Stimulated activated naive CD4-positive, alpha-beta T cell treated with Interleukin-2 at 50 U/mL for 16 hours (primary cell): ENCODE measurements at regions not wholly inside any gene's neighbourhood (a gene's known extent, or its start where the extent isn't known, plus 50 kb on each side); places are given as distances from the start of the nearest gene placed in this dataset.
"Not testable (repeated sequence)": the region's sequence is repeated elsewhere in the genome, so short reads cannot be mapped to it uniquely, and the experiment has no call there.

ENCODE experiments used
- DNase-seq: peaks from one replicate; lab custom pipeline; 2025; lab: John Stamatoyannopoulos, UW

DNA sequence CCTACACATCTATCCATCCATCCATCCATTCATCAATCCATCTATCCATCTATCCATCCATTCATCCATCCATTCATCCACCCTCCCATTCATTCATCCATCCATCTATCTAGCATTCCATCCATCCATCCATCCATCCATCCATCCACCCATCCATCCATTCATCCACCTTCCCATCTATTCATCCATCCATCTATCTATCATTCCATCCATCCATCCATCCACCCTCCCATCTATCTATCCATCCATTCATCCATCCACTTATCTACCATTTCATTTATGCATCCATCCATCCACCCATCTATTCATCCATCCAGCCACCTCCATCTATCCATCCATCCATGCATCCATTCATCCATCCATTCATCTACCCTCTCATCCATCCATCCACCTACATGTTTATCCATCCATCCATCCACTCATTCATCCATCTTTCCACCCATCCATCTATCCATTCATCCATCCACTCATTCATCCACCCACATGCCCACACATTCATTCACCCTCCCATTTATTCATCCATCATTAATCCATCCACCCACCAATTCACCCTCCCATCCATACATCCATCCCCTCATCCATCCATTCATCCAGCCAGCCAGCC is 258.5 kb downstream of the CRLF2 start:
- DNase-seq = no peak

DNA sequence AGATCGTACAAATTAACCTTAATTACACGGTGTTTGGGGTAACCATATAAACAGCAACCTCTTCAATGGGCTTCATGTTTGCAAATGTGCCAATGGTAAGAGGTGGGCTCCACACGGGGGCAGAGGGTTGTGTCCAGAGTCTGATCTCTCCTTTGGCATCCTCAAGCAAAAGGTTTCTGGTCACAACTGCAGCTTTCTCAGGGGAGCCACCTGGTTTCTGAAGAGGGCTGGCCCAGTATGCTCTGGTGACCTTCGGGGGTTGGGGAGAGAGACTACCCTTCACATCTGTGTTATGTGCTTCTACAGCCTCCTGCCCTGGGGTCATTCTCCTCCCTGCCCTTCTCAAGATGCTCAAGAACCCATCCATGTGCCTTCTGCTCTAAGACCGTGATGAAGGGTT is 259.6 kb downstream of the CRLF2 start:
- no peak for DNase-seq

DNA sequence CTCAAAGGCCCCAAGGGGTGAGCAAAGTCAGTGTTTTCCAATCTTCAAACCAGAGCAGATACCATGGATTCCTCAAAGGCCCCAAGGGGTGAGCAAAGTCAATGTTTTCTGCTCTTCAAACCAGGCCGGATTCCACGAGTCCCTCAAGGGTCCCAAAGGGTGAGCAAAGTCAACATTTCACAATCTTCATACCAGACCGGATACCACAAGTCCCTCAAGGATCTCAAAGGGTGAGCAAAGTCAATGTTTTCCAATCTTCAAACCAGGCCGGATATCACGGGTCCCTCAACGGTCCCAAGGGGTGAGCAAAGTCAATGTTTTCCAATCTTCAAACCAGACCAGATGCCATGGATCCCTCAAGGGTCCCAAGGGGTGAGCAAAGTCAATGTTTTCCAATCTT is 265.2 kb downstream of the CRLF2 start:
- not testable (repeated sequence) for DNase-seq

DNA sequence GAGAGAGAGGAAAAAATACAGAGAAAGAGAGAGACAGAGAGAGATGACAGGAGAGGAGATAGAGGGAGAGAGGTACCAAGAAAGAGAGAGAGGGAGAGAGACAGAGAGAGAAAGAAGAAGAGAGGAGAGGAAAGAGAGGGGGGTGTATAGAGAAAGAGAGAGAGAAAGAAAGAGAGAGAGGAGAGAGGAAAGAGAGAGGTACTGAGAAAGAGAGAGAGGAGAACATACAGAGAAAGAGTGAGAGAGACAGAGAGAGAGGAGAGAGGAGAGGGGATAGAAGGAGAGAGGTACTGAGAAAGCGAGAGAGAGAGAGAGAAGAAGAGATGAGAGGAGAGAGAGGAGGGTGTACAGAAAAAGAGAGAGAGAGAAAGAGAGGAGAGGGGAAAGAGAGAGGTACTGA is 269.4 kb downstream of the CRLF2 start:
- no peak for DNase-seq

DNA sequence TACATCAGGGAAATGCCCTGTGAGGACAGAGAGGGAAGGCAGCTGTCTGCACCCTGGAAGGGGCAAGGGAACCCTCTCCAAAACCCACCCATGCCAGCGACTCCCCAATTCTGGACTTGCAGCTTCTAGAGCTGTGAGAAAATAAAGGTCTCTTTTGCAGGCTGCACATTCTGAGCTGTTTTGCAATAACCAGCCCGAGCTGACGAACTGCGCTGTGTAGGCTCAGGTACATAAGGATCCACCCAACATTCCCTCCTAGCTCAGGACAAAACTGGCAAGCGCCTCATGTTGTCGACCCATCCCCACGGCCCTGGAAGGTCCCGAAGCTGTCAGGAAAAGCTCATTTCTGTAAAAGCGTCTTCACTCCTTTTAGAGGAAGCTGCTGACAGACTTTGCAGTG is 271.8 kb downstream of the CRLF2 start:
- no peak for DNase-seq

DNA sequence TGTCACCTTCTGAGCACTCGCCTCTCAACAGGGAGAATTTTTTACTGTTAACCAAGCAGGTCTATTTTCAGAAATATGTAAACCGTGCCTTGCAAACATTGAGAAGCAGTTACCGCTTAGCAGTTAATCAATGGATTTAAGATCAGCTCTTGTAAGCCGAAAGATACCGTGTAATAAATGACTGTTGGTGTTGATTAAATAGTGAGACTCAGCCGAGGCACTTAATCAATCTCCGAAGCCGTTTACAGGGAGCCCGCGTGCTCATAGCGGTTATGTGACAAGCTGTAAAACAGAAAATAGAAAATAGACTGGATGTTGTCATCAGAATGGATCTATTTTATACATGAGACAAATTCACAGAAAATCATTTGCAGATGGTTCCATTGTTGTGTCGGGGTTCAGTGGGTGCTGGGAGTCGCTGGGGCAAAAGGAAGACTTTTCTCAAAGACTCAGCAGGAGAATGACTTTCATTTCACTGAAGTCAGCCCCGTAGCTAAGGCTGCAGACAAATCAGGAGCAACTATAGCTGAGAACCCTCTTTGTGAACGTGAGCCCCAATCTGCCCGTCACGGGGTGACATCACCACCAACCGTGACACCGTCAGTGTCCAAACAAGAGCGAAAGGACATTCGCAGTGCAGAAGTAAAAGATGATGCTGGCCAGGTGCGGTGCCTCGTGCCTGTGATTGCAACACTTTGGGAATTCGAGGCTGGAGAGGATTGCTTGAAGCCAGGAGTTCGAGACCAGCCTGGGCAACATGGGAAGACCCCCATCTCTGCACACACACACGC is 275.3 kb downstream of the CRLF2 start:
- no peak for DNase-seq

DNA sequence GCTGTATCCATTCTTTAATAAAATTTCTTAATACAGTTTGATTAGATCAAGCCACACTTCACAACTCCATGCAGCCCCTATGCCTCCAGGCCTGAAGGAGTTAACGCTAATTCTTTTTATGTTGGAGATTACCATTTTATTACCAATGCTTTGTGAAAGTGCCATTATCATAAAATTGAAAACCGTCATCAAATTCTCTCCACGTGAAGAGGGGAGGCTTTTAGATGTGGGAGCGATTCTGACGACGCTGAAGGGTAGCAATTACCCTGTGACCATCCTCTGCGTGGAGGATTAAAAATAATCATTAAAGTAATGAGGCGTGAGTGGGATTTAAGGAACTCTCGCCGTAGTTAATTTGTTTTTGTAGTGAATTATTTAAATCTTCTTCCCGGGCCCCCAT is 278.8 kb downstream of the CRLF2 start:
- no peak for DNase-seq

DNA sequence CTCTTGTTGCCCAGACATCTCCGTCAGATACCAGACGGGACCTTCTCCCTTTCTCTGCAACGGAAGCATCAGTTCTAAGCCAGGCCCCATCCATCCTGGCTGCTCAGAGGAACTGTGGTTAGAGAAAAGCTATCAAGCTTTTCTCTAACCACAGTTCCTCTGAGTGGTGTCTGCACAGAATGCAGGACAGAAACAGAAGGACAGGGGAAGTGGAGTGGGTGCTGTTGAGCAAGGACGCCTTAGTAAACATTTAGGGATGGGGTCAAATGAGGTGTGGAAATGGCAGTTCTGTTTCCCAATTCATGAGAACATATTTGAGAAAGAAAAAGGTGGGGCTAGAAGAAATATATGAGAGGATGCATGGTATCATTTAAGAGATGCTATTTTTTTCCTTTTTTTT is 283.8 kb downstream of the CRLF2 start:
- no peak for DNase-seq

DNA sequence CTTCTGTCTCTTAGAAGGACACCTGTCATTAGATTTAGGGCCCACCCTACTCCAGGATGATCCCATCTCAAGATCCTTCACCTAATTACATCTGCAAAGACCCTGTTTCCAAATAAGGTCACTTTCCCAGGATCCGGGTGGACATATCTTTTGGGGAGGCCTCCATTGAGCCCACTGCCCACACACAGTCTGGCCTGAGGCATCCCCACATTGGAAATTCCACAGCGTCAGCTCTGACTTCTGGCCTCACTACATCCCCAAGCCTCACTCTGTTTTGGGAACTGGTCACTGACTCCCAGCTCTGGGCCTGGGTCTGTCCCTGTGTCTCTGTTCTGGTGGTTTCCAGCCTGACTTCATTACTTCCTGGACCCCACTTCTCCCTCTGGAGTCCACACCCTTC is 285.5 kb downstream of the CRLF2 start:
- no peak for DNase-seq

DNA sequence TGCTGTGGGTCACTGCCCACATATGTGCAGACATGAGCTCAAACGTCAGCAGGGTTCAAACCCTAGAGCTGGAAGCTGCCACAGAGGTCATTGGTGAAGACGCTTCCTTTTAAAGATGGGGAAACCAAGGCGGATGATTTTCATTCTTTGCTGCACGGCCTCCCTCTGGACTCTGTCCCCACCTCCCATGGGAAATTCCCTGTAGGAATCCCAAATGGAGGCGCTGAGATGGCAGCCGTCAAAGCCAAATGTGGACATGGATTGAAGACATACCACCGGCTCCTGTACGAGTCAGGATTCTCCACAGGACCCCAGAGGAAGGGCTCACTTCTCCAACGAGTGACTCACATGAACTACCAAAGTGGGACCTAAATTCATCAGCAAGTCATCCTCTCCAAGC is 286.4 kb downstream of the CRLF2 start:
- DNase-seq = no peak

DNA sequence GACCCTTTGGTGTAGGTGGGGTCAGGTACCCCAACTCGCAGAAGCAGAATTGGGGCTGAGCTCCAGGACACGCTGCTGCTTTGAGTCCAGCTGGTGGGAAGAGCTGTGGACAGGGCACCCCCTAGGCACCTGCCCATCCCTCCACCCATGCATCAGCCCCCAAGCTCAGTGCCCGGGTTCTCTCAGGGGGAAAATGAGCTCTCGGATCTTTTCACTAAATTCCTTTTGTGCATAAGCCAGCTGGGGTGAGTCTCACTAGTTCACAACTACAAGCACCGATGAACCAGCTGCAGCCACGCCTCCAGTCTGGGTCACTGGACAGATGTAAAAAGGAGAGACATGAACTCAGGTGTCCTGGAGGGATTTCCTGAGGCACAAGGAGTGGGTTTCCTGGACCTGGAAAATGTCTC is 286.8 kb downstream of the CRLF2 start:
- no peak for DNase-seq

DNA sequence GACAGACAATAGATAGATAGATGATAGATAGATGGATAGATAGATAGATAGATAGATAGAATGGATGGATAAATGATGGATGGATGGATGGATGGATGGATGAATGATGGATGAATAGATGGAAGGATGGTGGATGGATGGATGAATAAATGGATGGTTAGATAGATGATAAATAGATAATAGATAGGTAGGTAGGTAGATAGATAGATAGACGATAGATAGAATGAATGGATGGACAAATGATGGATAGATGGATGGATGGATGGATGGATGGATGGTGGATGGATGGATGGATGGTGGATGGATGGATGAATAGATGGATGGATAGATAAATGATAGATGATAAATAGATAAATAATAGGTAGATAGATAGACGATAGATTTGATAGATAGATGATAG is 287.4 kb downstream of the CRLF2 start:
- DNase-seq = no peak

DNA sequence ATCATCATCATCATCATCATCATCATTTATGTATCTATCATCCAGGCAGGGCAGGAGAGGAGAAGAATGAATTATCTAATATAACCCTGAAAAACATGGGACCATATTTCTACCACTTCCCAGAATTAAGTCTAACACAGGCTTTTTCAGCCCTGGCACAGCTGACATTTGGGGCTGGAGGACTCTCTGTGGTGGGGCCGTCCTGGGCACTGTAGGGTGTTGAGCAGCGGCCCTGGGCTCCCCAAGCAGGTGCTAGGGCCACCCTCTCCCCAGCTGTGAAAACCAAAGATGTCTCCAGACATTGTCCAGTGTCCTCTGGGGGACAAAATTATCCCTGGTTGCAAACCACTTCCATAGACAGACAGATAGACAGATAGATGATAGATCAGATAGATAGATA is 288.4 kb downstream of the CRLF2 start:
- DNase-seq = no peak

DNA sequence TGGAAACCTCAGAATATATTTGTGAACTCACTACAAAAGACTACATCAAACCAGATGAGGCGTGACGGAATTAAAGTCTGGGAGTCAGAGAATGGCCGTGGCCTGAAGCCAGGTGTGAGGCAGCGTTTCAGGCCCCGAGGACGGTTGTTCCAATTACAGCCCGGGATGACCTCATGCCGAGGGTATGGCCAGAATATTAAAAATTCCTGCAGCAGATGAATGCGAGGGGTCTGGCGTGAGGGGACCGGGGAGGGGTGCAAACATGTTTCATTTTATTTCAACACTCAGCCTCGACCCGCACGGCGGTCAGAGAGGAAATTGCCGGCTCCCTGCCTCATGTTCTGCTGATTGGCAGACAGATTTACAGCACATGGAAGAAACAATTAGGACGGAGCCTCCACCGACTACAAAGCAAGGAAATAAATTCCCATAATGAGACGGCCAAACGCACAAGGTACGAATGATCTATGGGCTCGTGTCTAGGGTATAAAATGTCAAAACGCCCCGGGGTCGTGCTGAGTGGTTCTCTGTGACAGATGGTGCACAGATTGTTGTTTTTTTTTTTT is 289.7 kb downstream of the SHOX start:
- no peak for DNase-seq

DNA sequence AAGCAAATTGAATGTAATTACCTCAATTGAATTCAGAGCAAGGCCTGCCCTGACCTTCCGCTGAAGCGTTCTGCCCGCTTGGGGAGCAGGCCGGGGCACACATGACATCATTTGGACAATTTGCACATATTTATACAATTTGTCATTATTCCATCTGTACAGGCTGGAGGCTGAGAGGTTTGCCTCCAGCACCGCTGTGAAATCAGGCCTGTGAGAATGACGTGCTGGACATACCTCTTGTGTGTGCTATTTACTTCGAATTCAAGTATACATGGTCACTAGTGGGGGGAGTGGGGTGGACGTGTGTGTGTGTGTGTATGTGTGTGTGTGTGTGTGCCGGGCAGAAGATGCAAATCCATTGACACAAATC is 285.6 kb downstream of the SHOX start:
- no peak for DNase-seq

DNA sequence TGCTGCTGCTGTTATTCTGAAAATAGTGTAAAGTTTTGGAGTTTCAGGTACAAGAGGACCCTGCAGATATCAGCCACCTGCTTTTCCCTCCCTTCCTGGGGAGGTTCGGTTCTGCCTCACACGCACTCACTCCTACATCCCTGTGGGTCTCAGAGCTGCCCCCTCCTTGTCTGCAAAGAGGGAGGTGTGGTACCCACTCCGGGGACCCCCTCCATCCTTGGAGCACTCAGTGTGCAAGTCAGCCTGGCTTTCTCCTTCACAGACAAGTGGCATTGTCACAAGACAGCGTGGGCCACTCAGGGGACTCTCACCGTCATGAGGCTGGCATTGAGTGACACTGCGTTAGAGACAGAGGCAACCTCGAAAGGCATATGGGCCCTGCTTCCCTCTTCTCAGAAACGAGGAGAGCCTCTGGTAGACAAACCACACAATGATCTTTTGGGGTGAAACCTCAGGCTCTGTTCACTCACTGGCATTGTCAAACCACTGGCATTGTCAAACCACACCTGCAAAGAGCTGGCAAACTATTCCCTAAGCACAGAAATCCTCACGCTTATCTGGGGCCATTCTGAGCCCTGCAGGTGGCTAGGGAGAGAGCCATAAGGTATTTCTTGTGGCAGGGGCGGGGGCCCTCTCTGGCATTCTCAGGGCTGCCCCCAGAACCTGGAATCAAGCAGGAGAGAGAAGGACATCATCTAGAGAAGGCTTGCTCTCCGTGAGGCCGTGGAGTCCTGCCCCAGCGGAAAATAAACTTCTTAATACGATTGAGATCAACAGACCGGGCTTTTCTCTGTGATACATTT is 285.0 kb downstream of the SHOX start:
- no peak for DNase-seq

DNA sequence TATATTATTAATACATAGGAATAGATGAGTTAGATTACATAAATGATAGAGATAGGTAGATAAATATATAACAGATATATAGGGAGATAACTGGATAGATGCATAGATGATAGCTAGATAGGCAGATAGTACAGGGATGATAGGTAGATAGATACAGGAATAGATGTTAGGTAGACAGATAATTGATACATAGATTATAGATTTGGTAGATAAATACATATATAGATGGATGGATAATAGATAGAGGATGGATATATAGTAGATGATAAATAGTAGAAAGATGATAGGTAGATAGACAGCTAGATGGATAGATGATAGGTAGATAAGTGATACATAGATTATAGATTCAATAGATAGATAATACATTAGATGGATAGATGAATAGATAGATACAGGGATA is 283.6 kb downstream of the SHOX start:
- DNase-seq = no peak

DNA sequence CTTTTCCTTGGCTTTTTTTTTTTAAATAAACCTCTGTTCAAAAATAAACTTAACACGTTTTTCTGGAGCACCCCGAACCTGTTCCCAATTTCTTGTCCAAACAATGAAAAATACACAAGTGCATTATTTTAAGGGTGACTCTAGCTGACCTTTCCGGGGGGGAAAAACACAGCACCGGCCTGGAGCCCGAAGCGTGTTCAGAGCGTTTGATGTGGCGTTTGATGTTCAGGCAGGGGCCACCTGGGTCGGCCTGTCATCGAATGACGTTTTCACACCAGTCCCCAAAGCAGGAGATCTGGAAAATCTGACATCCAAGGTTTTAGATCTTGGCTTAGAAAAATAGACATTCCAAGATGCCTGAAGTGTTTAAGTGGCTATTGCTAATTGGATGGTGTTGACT is 282.1 kb downstream of the SHOX start:
- no peak for DNase-seq

DNA sequence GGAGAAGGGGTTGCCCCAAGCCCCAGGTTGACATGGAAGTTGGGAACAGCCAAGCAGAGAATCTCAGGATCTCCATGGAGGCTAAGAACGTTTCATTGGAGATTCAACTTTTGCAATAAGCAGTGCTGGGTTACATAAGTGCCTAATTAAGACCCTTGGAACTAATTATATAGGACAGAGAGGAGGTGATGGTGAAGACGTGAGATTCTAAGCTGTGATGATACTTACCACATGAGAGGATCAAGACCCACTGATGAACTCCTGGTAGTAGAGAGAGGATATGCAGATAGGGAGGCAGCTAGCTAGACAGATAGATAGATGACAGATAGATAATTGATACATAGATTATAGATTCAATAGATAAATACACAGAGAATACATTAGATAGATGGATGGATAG is 278.5 kb downstream of the SHOX start:
- not testable (repeated sequence) for DNase-seq

DNA sequence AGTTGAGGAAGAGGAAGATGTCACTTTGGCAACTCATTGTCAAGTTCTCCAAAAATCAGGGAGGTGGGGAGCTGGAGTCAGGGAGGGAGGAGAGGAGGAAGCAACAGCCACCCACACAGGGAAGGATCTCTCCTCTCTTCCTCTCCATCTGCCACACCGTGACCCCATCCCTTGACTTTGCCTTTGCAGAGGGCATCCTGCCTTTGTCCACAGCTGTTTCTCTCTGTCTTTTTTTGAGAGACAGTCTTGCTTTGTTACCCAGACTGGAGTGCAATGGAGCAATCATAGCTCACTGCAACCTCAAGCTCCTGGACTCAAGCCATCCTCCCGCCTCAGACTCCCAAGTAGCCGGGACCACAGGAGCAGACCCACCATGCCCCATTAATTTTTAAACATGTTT is 276.0 kb downstream of the SHOX start:
- no peak for DNase-seq

DNA sequence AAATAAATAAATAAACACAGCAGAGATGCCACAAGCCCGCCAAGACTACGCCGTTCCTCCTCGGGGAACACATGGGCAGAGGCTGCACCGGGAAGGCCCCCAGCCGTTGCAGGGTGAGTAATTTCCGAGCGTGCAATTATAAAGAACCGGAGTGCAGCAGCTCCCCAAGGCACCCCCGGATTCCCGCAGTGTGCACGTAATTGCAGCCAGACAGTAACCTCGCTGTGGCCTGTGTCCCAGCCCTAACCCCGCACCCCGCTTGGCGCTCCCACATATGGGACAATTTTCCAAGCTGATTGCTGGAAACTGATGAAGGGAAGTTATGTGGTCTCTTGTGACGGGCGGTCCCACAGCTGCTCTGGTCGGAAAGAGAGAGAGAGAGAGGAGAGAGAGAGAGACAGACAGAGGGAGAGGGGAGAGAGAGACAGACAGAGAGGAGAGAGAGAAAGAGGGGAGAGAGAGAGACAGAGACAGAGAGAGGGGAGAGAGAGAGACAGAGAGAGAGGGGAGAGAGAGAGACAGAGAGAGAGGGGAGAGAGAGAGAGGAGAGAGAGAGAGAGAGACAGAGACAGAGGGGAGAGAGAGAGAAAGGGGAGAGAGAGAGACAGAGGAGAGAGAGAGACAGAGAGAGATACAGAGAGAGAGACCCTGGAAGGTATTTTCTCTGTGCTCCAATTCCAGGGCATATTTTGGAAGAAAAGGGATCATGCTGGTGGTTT is 275.4 kb downstream of the SHOX start:
- DNase-seq = no peak

DNA sequence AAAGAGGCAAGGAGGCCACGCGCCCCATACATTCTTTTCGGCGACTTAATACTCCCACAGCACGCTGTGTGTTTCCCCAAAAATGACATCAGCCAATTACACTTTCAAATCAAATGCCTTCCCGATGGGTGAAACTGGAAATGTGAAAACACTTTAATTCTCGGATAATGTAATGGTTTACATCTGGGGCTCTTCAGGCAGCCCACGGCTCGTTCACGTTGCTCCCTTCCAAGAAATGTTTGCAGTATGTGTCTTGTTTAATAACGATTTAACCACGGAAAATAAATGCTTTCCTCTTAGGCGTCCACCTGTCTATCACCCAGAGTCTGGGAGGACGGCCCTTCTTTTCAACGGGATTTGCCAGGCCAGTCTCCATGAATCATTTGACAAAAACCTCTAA is 272.5 kb downstream of the SHOX start:
- no peak for DNase-seq
